SU-DHL-6 (cell line): ENCODE measurements at regions not wholly inside any gene's neighbourhood (a gene's known extent, or its start where the extent isn't known, plus 50 kb on each side); places are given as distances from the start of the nearest gene placed in this dataset.

Source experiments
- H2AFZ ChIP-seq: fragments of 200-600 bp; sonication (generic); 2 replicates; pipeline ENCODE4 v1.6.1; 2014; ENCODE audit warnings: low read depth, mild to moderate bottlenecking, moderate library complexity, mixed read lengths, antibody characterized with exemption, low read length; ENCODE audit not compliant: severe bottlenecking
- H3F3A ChIP-seq: fragments of 200-600 bp; shearing (Covaris generic); 2 replicates; pipeline ENCODE4 v1.6.0; 2016; ENCODE audit warnings: antibody characterized with exemption, mild to moderate bottlenecking; ENCODE audit not compliant: insufficient read depth
- H3K27ac ChIP-seq: fragments of 200-600 bp; sonication (generic); 2 replicates; pipeline ENCODE4 v1.5.1; 2016; ENCODE audit warnings: low read depth, mild to moderate bottlenecking, low read length, moderate library complexity, mixed read lengths
- H3K27me3 ChIP-seq: fragments of 200-600 bp; sonication (generic), shearing (Covaris generic); 2 replicates; pipeline ENCODE4 v1.6.0; 2014; ENCODE audit warnings: mild to moderate bottlenecking, low read length
- H3K36me3 ChIP-seq: fragments of 200-600 bp; sonication (generic); 2 replicates; pipeline ENCODE4 v1.6.1; 2014; ENCODE audit warnings: mild to moderate bottlenecking, low read length, mixed read lengths
- H3K4me2 ChIP-seq: fragments of 300-600, 200-600 bp; shearing (Covaris generic), sonication (generic); 2 replicates; pipeline ENCODE4 v1.6.0; 2014; ENCODE audit warnings: low read length, low read depth, mild to moderate bottlenecking; ENCODE audit not compliant: poor library complexity, severe bottlenecking
- H3K4me3 ChIP-seq: fragments of 200-600 bp; sonication (generic); 2 replicates; pipeline ENCODE4 v1.5.1; 2014; ENCODE audit warnings: antibody characterized with exemption, low read length, mild to moderate bottlenecking, mixed read lengths; ENCODE audit not compliant: insufficient read depth, poor library complexity, severe bottlenecking
- H3K79me2 ChIP-seq: fragments of 200-600 bp; sonication (generic); 2 replicates; pipeline ENCODE4 v1.6.1; 2014; ENCODE audit warnings: mild to moderate bottlenecking, low read length, moderate library complexity; ENCODE audit not compliant: insufficient read depth
- H3K9ac ChIP-seq: fragments of 200-600 bp; sonication (generic); 2 replicates; pipeline ENCODE4 v1.7.0; 2014; ENCODE audit warnings: mild to moderate bottlenecking, low read length
- H3K9me2 ChIP-seq: fragments of 200-600 bp; sonication (generic); replicated peaks from 2 replicates; pipeline ENCODE4 v1.6.1; 2014; ENCODE audit warnings: low read length; ENCODE audit not compliant: insufficient read depth
- H3K9me3 ChIP-seq: fragments of 200-600 bp; sonication (generic); 2 replicates; pipeline ENCODE4 v1.6.1; 2014; ENCODE audit warnings: low read length, mixed read lengths; ENCODE audit not compliant: insufficient read depth
- H4K20me1 ChIP-seq: fragments of 200-600 bp; sonication (generic); 2 replicates; pipeline ENCODE4 v1.6.1; 2014; ENCODE audit warnings: low read depth, mild to moderate bottlenecking, antibody characterized with exemption, low read length, moderate library complexity, mixed read lengths
- EZH2phosphoT487 ChIP-seq: fragments of 200-600 bp; sonication (generic), shearing (Covaris generic); conservative IDR thresholded peaks from 2 replicates; pipeline ENCODE4 v1.6.1; 2018; ENCODE audit warnings: mild to moderate bottlenecking, antibody characterized with exemption, low read length, moderate library complexity, mixed read lengths
- TF ChIP-seq, protein P1 (sequence below): fragments of 200-600 bp; sonication (generic); IDR thresholded peaks from one replicate; pipeline ENCODE4 v1.5.1; 2017; ENCODE audit warnings: antibody characterized with exemption, mild to moderate bottlenecking, low read length, moderate library complexity; ENCODE audit not compliant: insufficient read depth, poor library complexity, severe bottlenecking

- H3K9me3 ChIP-seq: no peaks in the 10 kb centered on the region
- no peaks in the 10 kb centered on the region for H3K27me3 ChIP-seq
- TF ChIP-seq EZH2phosphoT487: no peak
- TF ChIP-seq, protein P1, sequence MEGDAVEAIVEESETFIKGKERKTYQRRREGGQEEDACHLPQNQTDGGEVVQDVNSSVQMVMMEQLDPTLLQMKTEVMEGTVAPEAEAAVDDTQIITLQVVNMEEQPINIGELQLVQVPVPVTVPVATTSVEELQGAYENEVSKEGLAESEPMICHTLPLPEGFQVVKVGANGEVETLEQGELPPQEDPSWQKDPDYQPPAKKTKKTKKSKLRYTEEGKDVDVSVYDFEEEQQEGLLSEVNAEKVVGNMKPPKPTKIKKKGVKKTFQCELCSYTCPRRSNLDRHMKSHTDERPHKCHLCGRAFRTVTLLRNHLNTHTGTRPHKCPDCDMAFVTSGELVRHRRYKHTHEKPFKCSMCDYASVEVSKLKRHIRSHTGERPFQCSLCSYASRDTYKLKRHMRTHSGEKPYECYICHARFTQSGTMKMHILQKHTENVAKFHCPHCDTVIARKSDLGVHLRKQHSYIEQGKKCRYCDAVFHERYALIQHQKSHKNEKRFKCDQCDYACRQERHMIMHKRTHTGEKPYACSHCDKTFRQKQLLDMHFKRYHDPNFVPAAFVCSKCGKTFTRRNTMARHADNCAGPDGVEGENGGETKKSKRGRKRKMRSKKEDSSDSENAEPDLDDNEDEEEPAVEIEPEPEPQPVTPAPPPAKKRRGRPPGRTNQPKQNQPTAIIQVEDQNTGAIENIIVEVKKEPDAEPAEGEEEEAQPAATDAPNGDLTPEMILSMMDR: no peak
- H3K27ac ChIP-seq: no peak overlapping the region
- no peak overlapping the region for H3K4me3 ChIP-seq
- no peak overlapping the region for H2AFZ ChIP-seq
- no peak overlapping the region for H3K9ac ChIP-seq
- no peaks in the 10 kb centered on the region for H3K79me2 ChIP-seq
- no peaks in the 10 kb centered on the region for H4K20me1 ChIP-seq
- H3K4me2 ChIP-seq: no peak overlapping the region
- H3F3A ChIP-seq: no peaks in the 10 kb centered on the region
- H3K36me3 ChIP-seq: no peaks in the 10 kb centered on the region
- no peaks in the 10 kb centered on the region for H3K9me2 ChIP-seq
These were observed 212.8 kb upstream of the NCKAP5 start for GRCh38 chr2:133780997-133781513.

- Histone ChIP-seq H3K9me2 (no peaks in the 10 kb centered on the region), H3K79me2 (no peaks in the 10 kb centered on the region), H3F3A (no peaks in the 10 kb centered on the region), H3K9me3 (no peaks in the 10 kb centered on the region), H3K27me3 (no peaks in the 10 kb centered on the region), H3K4me2 (no peak overlapping the region), H3K9ac (no peak overlapping the region), H4K20me1 (no peaks in the 10 kb centered on the region), H3K4me3 (no peak overlapping the region), H3K36me3 (no peaks in the 10 kb centered on the region), H2AFZ (no peak overlapping the region), H3K27ac (no peak overlapping the region)
- TF ChIP-seq, protein P1: no peak
- TF ChIP-seq EZH2phosphoT487: no peak
These were observed 218.9 kb upstream of the NCKAP5 start for GRCh38 chr2:133787207-133787606.

DNA sequence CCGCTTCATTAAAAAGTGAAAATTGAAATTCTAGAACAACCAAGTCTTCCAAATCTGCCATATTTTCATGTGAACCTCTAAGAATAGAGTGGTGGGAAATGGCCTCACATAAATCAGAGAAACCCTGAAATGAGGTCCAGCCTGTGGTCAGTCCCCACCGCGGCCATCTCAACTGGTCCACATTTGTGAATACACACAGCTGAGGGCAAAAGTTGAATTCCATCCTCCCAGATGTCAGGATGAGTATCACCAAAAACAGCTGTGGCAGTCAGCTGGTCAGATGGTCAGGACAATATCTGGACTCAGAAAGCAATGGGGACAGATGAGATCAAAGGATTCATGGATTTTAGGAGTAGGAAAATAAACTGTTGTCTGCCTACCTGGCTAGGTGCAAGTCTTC lies 219.4 kb upstream of the NCKAP5 start:
- no peaks in the 10 kb centered on the region for H3K36me3 ChIP-seq
- no peak overlapping the region for H3K27ac ChIP-seq
- no peak overlapping the region for H3K9ac ChIP-seq
- H3K9me2 ChIP-seq: no peaks in the 10 kb centered on the region
- H3K4me3 ChIP-seq: no peak overlapping the region
- no peaks in the 10 kb centered on the region for H4K20me1 ChIP-seq
- no peak overlapping the region for H2AFZ ChIP-seq
- no peak for TF ChIP-seq EZH2phosphoT487
- TF ChIP-seq, protein P1: no peak
- no peaks in the 10 kb centered on the region for H3K27me3 ChIP-seq
- no peak overlapping the region for H3K4me2 ChIP-seq
- H3K9me3 ChIP-seq: no peaks in the 10 kb centered on the region
- no peaks in the 10 kb centered on the region for H3K79me2 ChIP-seq
- H3F3A ChIP-seq: no peaks in the 10 kb centered on the region
